LNCAP (cell line): ENCODE measurements at regions not wholly inside any gene's neighbourhood (a gene's known extent, or its start where the extent isn't known, plus 50 kb on each side); places are given as distances from the start of the nearest gene placed in this dataset.

ENCODE experiments used
- CTCF ChIP-seq: fragments of 450-650 bp; IDR thresholded peaks from 2 replicates; pipeline ENCODE4 v1.5.1; 2017; ENCODE audit warnings: mild to moderate bottlenecking

DNA sequence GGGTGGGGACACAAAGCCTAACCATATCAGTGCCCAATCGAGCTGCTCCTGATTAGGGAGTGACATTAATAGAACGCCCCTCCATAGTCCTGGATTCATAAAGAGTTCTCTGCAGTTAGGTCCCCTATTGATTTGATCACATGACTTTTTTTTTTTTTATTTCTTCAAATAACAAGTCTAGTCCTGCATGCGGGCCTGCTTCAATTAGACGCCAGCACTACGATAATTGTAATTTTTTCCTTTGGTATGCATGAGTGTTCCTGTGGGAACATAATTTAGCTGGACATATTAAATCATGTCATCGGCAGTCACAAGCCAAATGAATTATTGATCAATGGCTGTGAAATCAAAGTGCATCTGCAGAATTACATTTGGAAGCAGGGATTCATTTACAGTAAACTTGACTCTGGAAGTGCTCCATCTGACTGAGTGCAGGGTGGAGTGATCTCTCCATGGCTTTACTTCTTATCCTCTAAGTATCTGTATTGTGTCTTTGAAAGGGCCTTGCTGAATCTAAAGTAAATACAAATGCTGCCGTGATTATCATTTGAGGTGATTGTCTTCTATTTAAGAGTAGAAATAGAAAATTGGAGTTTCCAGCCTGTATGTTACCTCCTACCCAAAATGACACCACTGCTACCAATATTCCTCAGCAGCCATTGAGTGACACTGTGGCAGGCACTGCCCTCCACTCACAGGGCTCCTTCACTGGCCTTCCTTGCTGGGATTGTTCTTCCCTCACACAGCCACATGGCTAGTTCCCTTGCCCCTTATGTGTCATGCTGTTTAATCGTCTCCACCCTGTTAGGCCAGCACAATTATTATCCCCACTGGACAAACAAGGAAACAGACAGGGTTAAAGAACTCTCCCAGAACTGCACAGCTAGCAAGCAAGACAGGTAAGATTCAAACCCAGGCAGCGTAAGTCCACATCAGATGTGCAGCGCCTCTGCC, 337.4 kb upstream of the ID2 start:
- no peak for TF ChIP-seq CTCF

- no peak for TF ChIP-seq CTCF
Measured at GRCh38 chr2:8345200-8345599, 336.7 kb upstream of the ID2 start.

DNA sequence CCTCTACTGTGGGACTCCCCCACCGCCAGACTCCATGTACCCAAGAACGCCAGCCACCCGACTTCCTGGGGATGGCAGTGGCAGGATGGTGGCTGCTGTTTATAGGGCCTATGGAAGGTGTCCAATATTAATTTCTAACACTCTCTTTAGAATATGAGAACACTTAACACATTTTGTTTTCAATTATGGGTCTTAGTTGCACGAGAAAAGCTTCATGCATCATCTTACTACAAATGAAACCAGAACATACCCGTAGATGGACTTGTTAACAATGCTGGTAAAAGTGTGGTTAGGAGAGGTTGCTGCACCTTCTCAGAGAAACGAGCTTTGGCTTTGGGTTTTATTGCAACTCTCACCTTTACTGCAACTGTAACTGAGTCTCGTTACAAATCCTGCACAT, 335.6 kb upstream of the ID2 start:
- no peak for TF ChIP-seq CTCF

GRCh38 chr2:8346706-8347430, 335.0 kb upstream of the ID2 start:
- TF ChIP-seq CTCF, result no peak

DNA sequence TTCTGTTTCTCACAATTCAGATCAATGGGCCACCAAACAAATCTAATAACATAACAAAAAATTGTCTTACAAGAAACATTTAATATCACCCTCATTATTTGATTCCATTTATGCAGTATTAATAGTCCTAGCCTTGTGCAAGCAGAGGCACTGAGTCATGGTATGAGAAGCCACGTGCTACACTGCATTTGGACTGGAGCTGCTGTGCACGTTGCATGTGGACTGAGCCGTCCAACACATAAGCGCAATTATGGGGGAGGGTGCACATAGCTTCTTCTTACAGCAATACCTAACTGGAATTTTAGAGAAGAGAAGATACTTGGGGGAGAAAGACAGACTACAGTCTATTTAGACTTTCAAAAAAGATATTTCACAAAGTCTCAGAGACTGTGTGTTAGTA, 329.6 kb upstream of the ID2 start:
- no peak for TF ChIP-seq CTCF

DNA sequence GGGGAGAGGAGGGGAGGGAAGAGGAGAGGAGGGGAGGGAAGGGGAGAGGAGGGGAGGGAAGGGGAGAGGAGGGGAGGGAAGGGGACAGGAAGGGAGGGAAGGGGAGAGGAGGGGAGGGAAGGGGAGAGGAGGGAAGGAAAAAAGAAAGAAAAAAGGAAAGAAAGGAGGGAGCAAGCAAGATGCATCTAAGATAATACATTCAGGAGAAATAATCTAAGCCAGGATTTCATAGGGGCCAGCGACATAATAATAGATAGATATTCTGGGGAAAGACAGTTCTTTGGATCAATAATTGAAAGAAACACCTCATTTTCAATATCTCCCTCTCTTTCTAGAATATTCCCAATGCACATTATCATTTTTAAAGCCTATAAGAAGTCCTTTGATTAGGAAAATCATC, 328.9 kb upstream of the ID2 start:
- TF ChIP-seq CTCF, result no peak

DNA sequence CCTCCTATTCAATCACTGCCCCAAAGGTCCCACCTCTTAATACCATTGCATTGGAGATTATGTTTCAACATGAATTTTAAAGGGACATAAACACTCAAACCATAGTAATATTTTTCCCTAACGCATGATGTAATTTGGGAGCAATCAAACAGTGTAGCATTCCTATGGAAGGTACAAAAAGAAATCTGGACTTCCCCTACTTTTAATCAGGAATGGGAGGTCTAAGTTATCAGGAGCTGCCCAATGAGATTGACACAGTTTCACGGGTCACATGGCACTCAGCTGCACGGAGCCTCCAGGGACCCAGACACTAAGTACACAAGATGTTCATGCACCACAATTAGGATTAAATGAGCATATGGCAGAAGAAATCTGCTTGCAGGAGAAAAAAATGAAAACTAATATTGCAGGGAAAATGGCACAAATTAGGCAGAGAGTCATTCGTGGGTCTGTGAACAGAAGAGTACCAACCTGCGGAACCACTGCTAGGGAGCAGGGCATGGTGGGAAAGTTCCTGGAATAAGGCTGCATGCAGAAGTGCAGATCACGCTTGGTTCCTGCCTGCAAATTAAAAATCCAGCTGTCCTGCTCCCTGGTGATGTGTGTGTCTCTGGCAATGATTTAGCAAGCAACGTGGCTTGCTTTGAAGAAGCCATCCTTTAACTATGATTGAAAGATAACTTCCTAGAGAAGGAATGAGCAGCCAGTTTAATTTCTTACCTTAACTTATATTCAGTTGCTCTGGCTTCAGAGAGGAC, 326.6 kb upstream of the ID2 start:
- no peak for TF ChIP-seq CTCF
